Mammary epithelial cell (primary cell): ENCODE measurements at regions not wholly inside any gene's neighbourhood (a gene's known extent, or its start where the extent isn't known, plus 50 kb on each side); places are given as distances from the start of the nearest gene placed in this dataset.

Experiments used
- CTCF ChIP-seq, 2 donors: IDR thresholded peaks in 1 of 2; conservative IDR thresholded peaks in 1 of 2; 2 replicates each; pipeline ENCODE4 v1.5.1; 2011 to 2012; ENCODE audit warnings: inconsistent platforms in 2 of 2, low read length in 2 of 2, mild to moderate bottlenecking in 2 of 2, control low read depth in 1 of 2, low read depth in 1 of 2; ENCODE audit not compliant: insufficient read depth in 1 of 2; ENCODE audit errors: extremely low read depth in 1 of 2
- EZH2 ChIP-seq: IDR thresholded peaks from 2 replicates; pipeline ENCODE4 v1.6.1; 2012; ENCODE audit warnings: low read length, inconsistent platforms, borderline replicate concordance

- TF ChIP-seq CTCF (conservative IDR thresholded peaks at IDR 0.05 in 1 of 2, IDR thresholded peaks at IDR 0.05 in 1 of 2; ENCODE audit: extremely low read depth in 1 of 2, insufficient read depth in 1 of 2, low read depth in 1 of 2, low read length in 2 of 2) (no peak), EZH2 (no peak)
These were observed 133.4 kb upstream of the FGGY start for GRCh38 chr1:59163268-59164092.
